GM12878 (cell line): ENCODE measurements at regions not wholly inside any gene's neighbourhood (a gene's known extent, or its start where the extent isn't known, plus 50 kb on each side); places are given as distances from the start of the nearest gene placed in this dataset.

Experiments used
- ATAC-seq: fragments of 200-7000 bp; cut with Tn5 transposase; 3 replicates; pipeline ENCODE4 v1.9.1; 2020; ENCODE audit warnings: mild to moderate bottlenecking, moderate library complexity
- BruUV-seq: library from RNA; stranded (reverse); fragments of 400-500 nt; replicated peaks from 2 replicates; lab custom pipeline; 2021; lab: Mats Ljungman, UMichigan
- CTCF ChIA-PET: fragments of 300-600 bp; sonication (Branson Sonifier 250); formaldehyde crosslinking; extraction: SDS; loops from one replicate; lab custom pipeline; 2021; ENCODE audit warnings: inconsistent platforms; lab: Yijun Ruan, JAX
- POLR2A ChIA-PET: fragments of 350-600 bp; formaldehyde crosslinking; extraction: SDS; loops from one replicate; lab custom pipeline; 2021; ENCODE audit warnings: inconsistent platforms; lab: Charles Lee
- RAD21 ChIA-PET: fragments of 300-600 bp; sonication (Branson Sonifier 250); formaldehyde crosslinking; loops from one replicate; lab custom pipeline; 2023; ENCODE audit warnings: antibody characterized with exemption; ENCODE audit not compliant: unreplicated experiment; lab: Charles Lee
- SMC1A ChIA-PET: fragments of 300-600 bp; sonication (Branson Sonifier 250); formaldehyde crosslinking; loops from one replicate; lab custom pipeline; 2023; ENCODE audit not compliant: unreplicated experiment, uncharacterized antibody; lab: Charles Lee
- DNase-seq: peaks from one replicate; pipeline ENCODE4 v3.0.0-alpha.2; 2011; ENCODE audit warnings: low read depth, low spot score
- FAIRE-seq: peaks from 3 replicates; lab custom pipeline; 2011; peaks lifted over from hg19 to GRCh38; lab: Jason Lieb, UNC
- H2AFZ ChIP-seq: 2 replicates; pipeline ENCODE4 v1.6.0; 2011; ENCODE audit warnings: low read depth, low read length, control low read depth; ENCODE audit not compliant: control insufficient read depth
- H3K27ac ChIP-seq: 2 replicates; pipeline ENCODE4 v1.5.1; 2011; ENCODE audit warnings: control low read depth; ENCODE audit not compliant: control insufficient read depth, insufficient read depth
- H3K27me3 ChIP-seq, 2 experiments: replicated peaks in 1 of 2; 2 replicates each; pipeline versions ENCODE4 v1.6.0 to v1.6.1; 2011; ENCODE audit warnings: low read length in 1 of 2; ENCODE audit not compliant: control insufficient read depth in 2 of 2, insufficient read depth in 2 of 2
- H3K36me3 ChIP-seq, 2 experiments: 2 replicates each; pipeline ENCODE4 v1.5.1; 2011; ENCODE audit warnings: low read length in 1 of 2; ENCODE audit not compliant: control insufficient read depth in 2 of 2, insufficient read depth in 2 of 2
- H3K4me1 ChIP-seq: 2 replicates; pipeline ENCODE4 v1.6.1; 2011; ENCODE audit warnings: mild to moderate bottlenecking, low read length, moderate library complexity, mixed read lengths; ENCODE audit not compliant: control insufficient read depth, insufficient read depth
- H3K4me2 ChIP-seq: 2 replicates; pipeline ENCODE4 v1.6.0; 2011; ENCODE audit warnings: control low read depth; ENCODE audit not compliant: control insufficient read depth, insufficient read depth
- H3K4me3 ChIP-seq: fragments of 200-600 bp; sonication (generic); 2 replicates; pipeline ENCODE4 v1.5.1; 2016
- H3K79me2 ChIP-seq: 2 replicates; pipeline ENCODE4 v1.6.0; 2011; ENCODE audit warnings: low read length; ENCODE audit not compliant: control insufficient read depth, insufficient read depth
- H3K9ac ChIP-seq: 2 replicates; pipeline ENCODE4 v1.8.0; 2011; ENCODE audit warnings: low read length, control low read depth, mixed read lengths; ENCODE audit not compliant: control insufficient read depth, insufficient read depth
- H3K9me3 ChIP-seq: replicated peaks from 3 replicates; pipeline ENCODE4 v1.5.1; 2011; ENCODE audit warnings: mild to moderate bottlenecking, low read length; ENCODE audit not compliant: control insufficient read depth, insufficient read depth
- H4K20me1 ChIP-seq: 2 replicates; pipeline ENCODE4 v1.6.0; 2011; ENCODE audit not compliant: control insufficient read depth, insufficient read depth
- BHLHE40 ChIP-seq, 2 experiments: fragments of 450-650 bp in 1 of 2; IDR thresholded peaks; 2 replicates each; pipeline ENCODE4 v1.6.1; 2011 to 2017; ENCODE audit warnings: low read depth in 2 of 2, borderline replicate concordance in 1 of 2, improper control_type of control experiment in 1 of 2, low read length in 1 of 2, mild to moderate bottlenecking in 1 of 2
- E4F1 ChIP-seq: fragments of 450-650 bp; IDR thresholded peaks from 2 replicates; pipeline ENCODE4 v1.6.1; 2018; ENCODE audit warnings: borderline replicate concordance, mild to moderate bottlenecking; ENCODE audit not compliant: partially characterized antibody
- EED ChIP-seq: sonication (generic); IDR thresholded peaks from 2 replicates; pipeline ENCODE4 v1.6.1; 2016; ENCODE audit warnings: antibody characterized with exemption, low read depth
- EP300 ChIP-seq, 2 experiments: fragments of 150-350 bp in 1 of 2; IDR thresholded peaks; 2 replicates each; pipeline ENCODE4 v1.6.1; 2011 to 2012; ENCODE audit warnings: low read depth in 2 of 2, low read length in 2 of 2, borderline replicate concordance in 1 of 2, improper control_type of control experiment in 1 of 2, inconsistent platforms in 1 of 2; ENCODE audit not compliant: control insufficient read depth in 1 of 2
- FOS ChIP-seq: IDR thresholded peaks from 3 replicates; pipeline ENCODE4 v1.6.1; 2011; ENCODE audit warnings: borderline replicate concordance; ENCODE audit not compliant: insufficient read length; ENCODE audit errors: extremely low read depth
- HCFC1 ChIP-seq: fragments of 150-350 bp; IDR thresholded peaks from 2 replicates; pipeline ENCODE4 v1.6.1; 2014; ENCODE audit warnings: low read length
- HSF1 ChIP-seq: fragments of 150-350 bp; IDR thresholded peaks from 2 replicates; pipeline ENCODE4 v1.6.1; 2014; ENCODE audit warnings: mild to moderate bottlenecking, low read depth, low read length
- MYB ChIP-seq: fragments of 150-350 bp; IDR thresholded peaks from 2 replicates; pipeline ENCODE4 v1.6.1; 2014; ENCODE audit warnings: mild to moderate bottlenecking, low read depth, low read length, borderline replicate concordance
- NRF1 ChIP-seq: conservative IDR thresholded peaks from 2 replicates; pipeline ENCODE4 v1.6.1; 2011; ENCODE audit warnings: mild to moderate bottlenecking, low read depth, low read length, improper control_type of control experiment
- POU2F2 ChIP-seq: IDR thresholded peaks from 3 replicates; pipeline ENCODE4 v1.6.1; 2011; ENCODE audit warnings: low read depth, mild to moderate bottlenecking, low read length, borderline replicate concordance
- PRDM15 ChIP-seq: fragments of 450-650 bp; formaldehyde crosslinking; IDR thresholded peaks from 2 replicates; pipeline ENCODE4 v1.4.0; 2020; ENCODE audit warnings: mild to moderate bottlenecking, moderate library complexity
- USF2 ChIP-seq: IDR thresholded peaks from 2 replicates; pipeline ENCODE4 v1.6.1; 2011; ENCODE audit warnings: low read depth, low read length, improper control_type of control experiment, borderline replicate concordance
- WGBS: methylation state at CpG from one replicate; pipeline ENCODE4 v1.1.6; 2016; ENCODE audit warnings: low lambda C conversion rate; ENCODE audit not compliant: insufficient replicate concordance, insufficient coverage; ENCODE audit errors: missing lambda C conversion rate; 5-methylcytosine and 5-hydroxymethylcytosine counted together
- in situ Hi-C: fragments of 300-500 bp; cut with MboI; formaldehyde crosslinking; loops from 9 replicates; pipeline ENCODE4 v1.14.3; 2018; ENCODE audit warnings: mixed read lengths
- intact Hi-C: fragments of 100-400 bp; cut with micrococcal nuclease; formaldehyde crosslinking; loops from one replicate; pipeline ENCODE4 v1.14.2; 2022; ENCODE audit not compliant: unreplicated experiment
- TF ChIP-seq, protein P1 (sequence below): IDR thresholded peaks from 2 replicates; pipeline ENCODE4 v1.6.1; 2012; ENCODE audit warnings: low read depth, low read length, improper control_type of control experiment

DNA sequence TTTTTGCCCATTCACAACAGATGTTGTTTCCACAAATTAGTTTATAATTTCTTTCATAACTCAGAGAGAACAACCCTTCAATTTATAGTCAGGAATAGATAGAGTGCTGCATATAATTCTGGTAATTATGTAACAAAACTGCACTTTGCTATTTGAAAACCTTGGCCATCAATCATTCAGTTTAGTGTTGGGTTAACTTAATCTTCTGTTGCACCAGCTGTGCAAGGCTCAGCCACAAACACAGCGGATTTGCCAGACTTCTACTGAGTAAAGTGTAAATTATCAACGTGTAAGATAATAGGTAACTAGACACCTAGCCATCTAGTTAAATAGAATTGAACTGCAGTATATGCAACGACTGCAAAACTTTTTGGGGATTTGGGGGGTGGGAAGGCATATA, 1064.3 kb upstream of the EPHA6 start:
- ChIA-PET SMC1A (no interaction called here), RAD21 (no interaction called here), POLR2A (no interaction called here), CTCF (no interaction called here)
- Histone ChIP-seq H3K36me3 (no peaks in the 10 kb centered on the region), H3K4me1 (no peaks in the 10 kb centered on the region), H3K27me3 (no peaks in the 10 kb centered on the region), H3K9me3 (no peaks in the 10 kb centered on the region), H3K9ac (no peak overlapping the region), H3K4me2 (no peak overlapping the region), H3K4me3 (no peak overlapping the region), H3K27ac (no peak overlapping the region), H2AFZ (no peak overlapping the region), H4K20me1 (no peaks in the 10 kb centered on the region), H3K79me2 (no peaks in the 10 kb centered on the region)
- 4% methylated on average over 3 of the region's 3 CpGs for WGBS
- in situ Hi-C loops (no loop called here), intact Hi-C loops (no loop called here)
- ATAC-seq (no peak), DNase-seq (no peak), FAIRE-seq (no peak)
- no TSS peak for BruUV-seq
- TF ChIP-seq NRF1 (no peak), HCFC1 (no peak), EED (no peak), BHLHE40 (IDR thresholded peaks at IDR 0.05; ENCODE audit: borderline replicate concordance in 1 of 2, low read depth in 2 of 2, low read length in 1 of 2) (no peak), FOS (no peak), USF2 (no peak), EP300 (IDR thresholded peaks at IDR 0.05; ENCODE audit: borderline replicate concordance in 1 of 2, control insufficient read depth in 1 of 2, low read depth in 2 of 2, low read length in 2 of 2) (no peak), MYB (no peak), HSF1 (no peak), E4F1 (no peak), POU2F2 (no peak), PRDM15 (CRISPR knock-in tag) (no peak)
- TF ChIP-seq, protein P1, sequence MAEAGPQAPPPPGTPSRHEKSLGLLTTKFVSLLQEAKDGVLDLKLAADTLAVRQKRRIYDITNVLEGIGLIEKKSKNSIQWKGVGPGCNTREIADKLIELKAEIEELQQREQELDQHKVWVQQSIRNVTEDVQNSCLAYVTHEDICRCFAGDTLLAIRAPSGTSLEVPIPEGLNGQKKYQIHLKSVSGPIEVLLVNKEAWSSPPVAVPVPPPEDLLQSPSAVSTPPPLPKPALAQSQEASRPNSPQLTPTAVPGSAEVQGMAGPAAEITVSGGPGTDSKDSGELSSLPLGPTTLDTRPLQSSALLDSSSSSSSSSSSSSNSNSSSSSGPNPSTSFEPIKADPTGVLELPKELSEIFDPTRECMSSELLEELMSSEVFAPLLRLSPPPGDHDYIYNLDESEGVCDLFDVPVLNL: no peak
